Memory B cell (primary cell): ENCODE measurements at regions not wholly inside any gene's neighbourhood (a gene's known extent, or its start where the extent isn't known, plus 50 kb on each side); places are given as distances from the start of the nearest gene placed in this dataset.

Source experiments
- ATAC-seq: fragments of 150-1000 bp; cut with Tn5 transposase; 2 replicates; pipeline ENCODE4 v1.10.0; 2021; ENCODE audit warnings: low read depth, mild to moderate bottlenecking, moderate library complexity
- DNase-seq, 2 donors: peaks; one replicate each; pipeline ENCODE4 v3.0.0; 2022; ENCODE audit warnings: low spot score in 2 of 2
- H3K27ac Mint-ChIP-seq: one replicate; pipeline ENCODE4 v1.8.0; 2022; ENCODE audit warnings: mild to moderate bottlenecking, moderate library complexity, mixed read lengths
- H3K27me3 Mint-ChIP-seq: one replicate; pipeline ENCODE4 v1.8.0; 2022; ENCODE audit warnings: mixed read lengths
- H3K36me3 Mint-ChIP-seq: one replicate; pipeline ENCODE4 v1.8.0; 2022; ENCODE audit warnings: mild to moderate bottlenecking, mixed read lengths
- H3K4me1 Mint-ChIP-seq: one replicate; pipeline ENCODE4 v1.8.0; 2022; ENCODE audit warnings: mixed read lengths
- H3K4me3 Mint-ChIP-seq: one replicate; pipeline ENCODE4 v1.8.0; 2022; ENCODE audit warnings: mild to moderate bottlenecking, moderate library complexity, mixed read lengths
- H3K9me3 Mint-ChIP-seq: one replicate; pipeline ENCODE4 v1.8.0; 2022; ENCODE audit warnings: mixed read lengths

GRCh38 chr14:44774396-44774795, 187.4 kb downstream of the KLHL28 start:
- DNase-seq (no peak), ATAC-seq (no peak)
- H3K4me1 Mint-ChIP-seq = no peaks in the 10 kb centered on the region
- no peaks in the 10 kb centered on the region for H3K36me3 Mint-ChIP-seq
- H3K4me3 Mint-ChIP-seq = no peak overlapping the region
- peaks cover 1% of the 10 kb centered on the region for H3K9me3 Mint-ChIP-seq
- H3K27me3 Mint-ChIP-seq = peaks cover 3% of the 10 kb centered on the region
- no peak overlapping the region for H3K27ac Mint-ChIP-seq

- no peaks in the 10 kb centered on the region for H3K4me1 Mint-ChIP-seq
- DNase-seq (no peak), ATAC-seq (no peak)
- H3K27ac Mint-ChIP-seq = no peak overlapping the region
- H3K36me3 Mint-ChIP-seq = no peaks in the 10 kb centered on the region
- H3K27me3 Mint-ChIP-seq = peaks cover 3% of the 10 kb centered on the region
- peaks cover 1% of the 10 kb centered on the region for H3K9me3 Mint-ChIP-seq
- H3K4me3 Mint-ChIP-seq = no peak overlapping the region
Observed at GRCh38 chr14:44771496-44771895, 190.3 kb downstream of the KLHL28 start.

- ATAC-seq (no peak), DNase-seq (no peak)
- no peaks in the 10 kb centered on the region for H3K36me3 Mint-ChIP-seq
- peaks cover 3% of the 10 kb centered on the region for H3K27me3 Mint-ChIP-seq
- no peaks in the 10 kb centered on the region for H3K4me1 Mint-ChIP-seq
- peaks cover 1% of the 10 kb centered on the region for H3K9me3 Mint-ChIP-seq
- no peak overlapping the region for H3K4me3 Mint-ChIP-seq
- no peak overlapping the region for H3K27ac Mint-ChIP-seq
Observed at GRCh38 chr14:44770201-44770600, 191.5 kb downstream of the KLHL28 start.

- Mint-ChIP-seq H3K27me3 (peaks cover 3% of the 10 kb centered on the region), H3K36me3 (no peaks in the 10 kb centered on the region), H3K4me3 (no peak overlapping the region), H3K9me3 (peaks cover 1% of the 10 kb centered on the region), H3K4me1 (no peaks in the 10 kb centered on the region), H3K27ac (no peak overlapping the region)
- ATAC-seq (no peak), DNase-seq (no peak)
Observed at GRCh38 chr14:44768935-44769334, 192.8 kb downstream of the KLHL28 start.

- no peak for ATAC-seq
- H3K4me3 Mint-ChIP-seq = no peak overlapping the region
- no peaks in the 10 kb centered on the region for H3K4me1 Mint-ChIP-seq
- H3K27me3 Mint-ChIP-seq = peaks cover 3% of the 10 kb centered on the region
- no peaks in the 10 kb centered on the region for H3K36me3 Mint-ChIP-seq
- no peaks in the 10 kb centered on the region for H3K9me3 Mint-ChIP-seq
- DNase-seq = no peak
- no peak overlapping the region for H3K27ac Mint-ChIP-seq
Observed at GRCh38 chr14:44767646-44768173, 194.0 kb downstream of the KLHL28 start.

- Mint-ChIP-seq H3K27ac (no peak overlapping the region), H3K27me3 (peaks cover 7% of the 10 kb centered on the region), H3K4me1 (no peaks in the 10 kb centered on the region), H3K4me3 (no peak overlapping the region), H3K9me3 (no peaks in the 10 kb centered on the region), H3K36me3 (no peaks in the 10 kb centered on the region)
- DNase-seq = no peak
- ATAC-seq = no peak
Observed at GRCh38 chr14:44766285-44766684, 195.5 kb downstream of the KLHL28 start.

- no peaks in the 10 kb centered on the region for H3K9me3 Mint-ChIP-seq
- no peaks in the 10 kb centered on the region for H3K4me1 Mint-ChIP-seq
- no peak for DNase-seq
- no peak overlapping the region for H3K4me3 Mint-ChIP-seq
- H3K36me3 Mint-ChIP-seq = no peaks in the 10 kb centered on the region
- no peak overlapping the region for H3K27ac Mint-ChIP-seq
- peaks cover 3% of the 10 kb centered on the region for H3K27me3 Mint-ChIP-seq
- no peak for ATAC-seq
Observed at GRCh38 chr14:44763356-44763755, 198.4 kb downstream of the KLHL28 start.

- no peaks in the 10 kb centered on the region for H3K9me3 Mint-ChIP-seq
- H3K27me3 Mint-ChIP-seq = peaks cover 3% of the 10 kb centered on the region
- no peaks in the 10 kb centered on the region for H3K4me1 Mint-ChIP-seq
- H3K27ac Mint-ChIP-seq = no peak overlapping the region
- ATAC-seq (no peak), DNase-seq (no peak)
- no peaks in the 10 kb centered on the region for H3K36me3 Mint-ChIP-seq
- H3K4me3 Mint-ChIP-seq = no peak overlapping the region
Observed at GRCh38 chr14:44759277-44759676, 202.5 kb downstream of the KLHL28 start.

- H3K27ac Mint-ChIP-seq = no peak overlapping the region
- no peak for ATAC-seq
- H3K9me3 Mint-ChIP-seq = no peaks in the 10 kb centered on the region
- no peaks in the 10 kb centered on the region for H3K4me1 Mint-ChIP-seq
- H3K36me3 Mint-ChIP-seq = no peaks in the 10 kb centered on the region
- H3K4me3 Mint-ChIP-seq = no peak overlapping the region
- H3K27me3 Mint-ChIP-seq = no peaks in the 10 kb centered on the region
- DNase-seq = no peak
Observed at GRCh38 chr14:44756554-44756953, 205.2 kb downstream of the KLHL28 start.

GRCh38 chr14:44745371-44745770, 216.4 kb downstream of the KLHL28 start:
- Mint-ChIP-seq H3K4me1 (no peaks in the 10 kb centered on the region), H3K27ac (no peak overlapping the region), H3K4me3 (no peak overlapping the region), H3K36me3 (no peaks in the 10 kb centered on the region), H3K27me3 (no peaks in the 10 kb centered on the region), H3K9me3 (peaks cover 3% of the 10 kb centered on the region)
- DNase-seq (no peak), ATAC-seq (no peak)

GRCh38 chr14:44742202-44742601, 219.5 kb downstream of the KLHL28 start:
- no peaks in the 10 kb centered on the region for H3K36me3 Mint-ChIP-seq
- DNase-seq (no peak), ATAC-seq (no peak)
- H3K27ac Mint-ChIP-seq = no peak overlapping the region
- H3K27me3 Mint-ChIP-seq = no peaks in the 10 kb centered on the region
- peaks cover 2% of the 10 kb centered on the region for H3K9me3 Mint-ChIP-seq
- no peaks in the 10 kb centered on the region for H3K4me1 Mint-ChIP-seq
- no peak overlapping the region for H3K4me3 Mint-ChIP-seq

- Mint-ChIP-seq H3K36me3 (no peaks in the 10 kb centered on the region), H3K27me3 (no peaks in the 10 kb centered on the region), H3K4me3 (no peak overlapping the region), H3K9me3 (peaks cover 2% of the 10 kb centered on the region), H3K4me1 (no peaks in the 10 kb centered on the region), H3K27ac (no peak overlapping the region)
- ATAC-seq (no peak), DNase-seq (no peak)
Observed at GRCh38 chr14:44741431-44741830, 220.3 kb downstream of the KLHL28 start.

GRCh38 chr14:44736326-44736725, 225.4 kb downstream of the KLHL28 start:
- Mint-ChIP-seq H3K4me1 (peaks cover 2% of the 10 kb centered on the region), H3K9me3 (peaks cover 2% of the 10 kb centered on the region), H3K4me3 (no peak overlapping the region), H3K27ac (no peak overlapping the region), H3K27me3 (no peaks in the 10 kb centered on the region), H3K36me3 (no peaks in the 10 kb centered on the region)
- DNase-seq = no peak
- ATAC-seq = no peak

GRCh38 chr14:44732144-44732543, 225.1 kb upstream of the FSCB start:
- DNase-seq = no peak
- H3K4me3 Mint-ChIP-seq = no peak overlapping the region
- no peak overlapping the region for H3K27ac Mint-ChIP-seq
- H3K36me3 Mint-ChIP-seq = no peaks in the 10 kb centered on the region
- ATAC-seq = no peak
- no peaks in the 10 kb centered on the region for H3K9me3 Mint-ChIP-seq
- H3K4me1 Mint-ChIP-seq = peaks cover 2% of the 10 kb centered on the region
- no peaks in the 10 kb centered on the region for H3K27me3 Mint-ChIP-seq

- no peak for ATAC-seq
- H3K9me3 Mint-ChIP-seq = no peaks in the 10 kb centered on the region
- no peaks in the 10 kb centered on the region for H3K27me3 Mint-ChIP-seq
- DNase-seq = no peak
- no peak overlapping the region for H3K27ac Mint-ChIP-seq
- H3K4me1 Mint-ChIP-seq = peaks cover 2% of the 10 kb centered on the region
- H3K4me3 Mint-ChIP-seq = no peak overlapping the region
- H3K36me3 Mint-ChIP-seq = no peaks in the 10 kb centered on the region
Observed at GRCh38 chr14:44730860-44731259, 223.8 kb upstream of the FSCB start.
